ENCODE measurements at regions not wholly inside any gene's neighbourhood (a gene's known extent, or its start where the extent isn't known, plus 50 kb on each side); places are given as distances from the start of the nearest gene placed in this dataset.

DNA sequence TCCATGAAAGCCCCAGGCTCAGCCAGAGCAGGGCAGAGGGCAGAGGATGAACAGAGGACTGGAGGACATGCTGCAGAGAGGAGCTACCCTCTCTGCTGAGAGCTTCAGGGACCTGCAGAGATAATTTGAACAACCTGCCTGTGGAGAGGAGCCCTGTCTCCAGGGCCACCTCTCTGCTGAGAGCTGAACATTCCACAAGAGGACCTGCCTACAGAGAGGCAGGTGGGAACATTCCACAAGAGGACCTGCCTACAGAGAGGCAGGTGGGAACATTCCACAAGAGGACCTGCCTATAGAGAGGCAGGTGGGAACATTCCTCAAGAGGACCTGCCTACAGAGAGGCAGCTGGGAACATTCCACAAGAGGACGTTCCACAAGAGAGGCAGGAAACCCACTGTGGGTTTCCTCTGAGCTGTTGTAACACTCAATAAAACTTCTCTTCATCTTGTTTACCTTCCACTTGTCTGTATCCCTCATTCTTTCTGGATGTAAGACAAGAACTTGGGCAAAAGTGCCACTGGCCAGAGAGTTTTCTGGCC lies 551.9 kb upstream of the CA10 start:
- Histone ChIP-seq H3K4me1 (ENCODE audit: low read length) (no peaks in the 10 kb centered on the region), H3K9me3 (ENCODE audit: insufficient read depth, low read length) (no peaks in the 10 kb centered on the region), H3K27me3 (ENCODE audit: low read depth, low read length) (no peaks in the 10 kb centered on the region), H3K9ac (ENCODE audit: low read length) (no peak overlapping the region), H3K36me3 (replicated peaks; ENCODE audit: low read depth, low read length) (no peaks in the 10 kb centered on the region), H3K4me3 (ENCODE audit: low read length) (no peak overlapping the region), H3K27ac (ENCODE audit: low read length) (no peak overlapping the region), H3K79me2 (ENCODE audit: low read length) (no peaks in the 10 kb centered on the region), H4K20me1 (ENCODE audit: insufficient read depth, low read length) (no peaks in the 10 kb centered on the region), H2AFZ (ENCODE audit: low read depth, low read length) (no peak overlapping the region), H3K4me2 (ENCODE audit: low read length) (no peak overlapping the region)
- TF ChIP-seq, protein P1, sequence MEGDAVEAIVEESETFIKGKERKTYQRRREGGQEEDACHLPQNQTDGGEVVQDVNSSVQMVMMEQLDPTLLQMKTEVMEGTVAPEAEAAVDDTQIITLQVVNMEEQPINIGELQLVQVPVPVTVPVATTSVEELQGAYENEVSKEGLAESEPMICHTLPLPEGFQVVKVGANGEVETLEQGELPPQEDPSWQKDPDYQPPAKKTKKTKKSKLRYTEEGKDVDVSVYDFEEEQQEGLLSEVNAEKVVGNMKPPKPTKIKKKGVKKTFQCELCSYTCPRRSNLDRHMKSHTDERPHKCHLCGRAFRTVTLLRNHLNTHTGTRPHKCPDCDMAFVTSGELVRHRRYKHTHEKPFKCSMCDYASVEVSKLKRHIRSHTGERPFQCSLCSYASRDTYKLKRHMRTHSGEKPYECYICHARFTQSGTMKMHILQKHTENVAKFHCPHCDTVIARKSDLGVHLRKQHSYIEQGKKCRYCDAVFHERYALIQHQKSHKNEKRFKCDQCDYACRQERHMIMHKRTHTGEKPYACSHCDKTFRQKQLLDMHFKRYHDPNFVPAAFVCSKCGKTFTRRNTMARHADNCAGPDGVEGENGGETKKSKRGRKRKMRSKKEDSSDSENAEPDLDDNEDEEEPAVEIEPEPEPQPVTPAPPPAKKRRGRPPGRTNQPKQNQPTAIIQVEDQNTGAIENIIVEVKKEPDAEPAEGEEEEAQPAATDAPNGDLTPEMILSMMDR (IDR thresholded peaks at IDR 0.05; ENCODE audit: low read depth, low read length), result no peak
- TF ChIP-seq EZH2phosphoT487 (IDR thresholded peaks at IDR 0.05; ENCODE audit: low read depth), result no peak

DNA sequence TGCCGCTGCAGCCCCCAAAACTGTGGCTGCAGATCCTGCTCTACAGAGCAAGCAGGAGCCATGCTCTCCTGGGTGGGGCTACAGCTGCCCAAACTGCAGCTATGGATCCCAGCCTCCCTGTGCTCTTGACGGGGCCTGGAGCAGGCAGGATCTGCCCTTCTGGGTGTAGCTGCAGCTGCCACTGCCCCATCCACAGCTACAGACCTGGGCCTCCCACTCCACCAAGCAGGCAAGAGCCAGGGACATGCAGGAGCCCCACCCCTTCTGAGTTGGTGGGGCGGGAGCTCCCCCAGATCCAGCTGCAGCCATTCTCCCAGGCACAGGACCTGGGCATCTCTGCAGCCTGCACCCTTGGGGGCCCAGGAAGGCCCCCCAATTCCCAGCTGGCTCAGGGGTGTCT lies 551.2 kb upstream of the CA10 start:
- no peaks in the 10 kb centered on the region for H3K36me3 ChIP-seq (replicated peaks; ENCODE audit: low read depth, low read length)
- no peak overlapping the region for H3K4me2 ChIP-seq (ENCODE audit: low read length)
- no peak overlapping the region for H3K4me3 ChIP-seq (ENCODE audit: low read length)
- no peaks in the 10 kb centered on the region for H3K4me1 ChIP-seq (ENCODE audit: low read length)
- no peak overlapping the region for H2AFZ ChIP-seq (ENCODE audit: low read depth, low read length)
- H3K27ac ChIP-seq (ENCODE audit: low read length), result no peak overlapping the region
- no peak overlapping the region for H3K9ac ChIP-seq (ENCODE audit: low read length)
- no peaks in the 10 kb centered on the region for H3K79me2 ChIP-seq (ENCODE audit: low read length)
- no peaks in the 10 kb centered on the region for H3K9me3 ChIP-seq (ENCODE audit: insufficient read depth, low read length)
- TF ChIP-seq EZH2phosphoT487 (IDR thresholded peaks at IDR 0.05; ENCODE audit: low read depth), result no peak
- TF ChIP-seq, protein P1 (IDR thresholded peaks at IDR 0.05; ENCODE audit: low read depth, low read length), result no peak
- no peaks in the 10 kb centered on the region for H4K20me1 ChIP-seq (ENCODE audit: insufficient read depth, low read length)
- no peaks in the 10 kb centered on the region for H3K27me3 ChIP-seq (ENCODE audit: low read depth, low read length)

DNA sequence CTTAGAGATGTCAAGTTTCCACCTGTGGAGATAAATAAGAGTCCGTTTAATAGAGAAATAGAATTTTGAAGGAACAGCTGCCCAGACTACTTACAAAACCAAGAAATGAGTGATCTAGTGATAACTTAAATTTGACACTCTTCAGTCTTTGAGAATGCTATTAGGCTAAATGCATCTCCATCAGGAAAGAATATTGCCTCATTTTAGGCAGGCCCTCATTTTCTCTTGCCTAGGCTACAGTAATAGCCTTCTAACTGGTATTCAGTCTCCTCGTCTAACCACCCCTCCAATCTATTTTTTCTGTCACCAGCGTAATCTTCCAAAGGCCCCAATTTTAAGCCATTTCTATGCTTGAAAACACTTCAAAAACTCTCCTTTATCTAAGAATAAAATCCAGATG lies 537.8 kb upstream of the CA10 start:
- Histone ChIP-seq H3K9ac (ENCODE audit: low read length) (no peak overlapping the region), H3K4me2 (ENCODE audit: low read length) (no peak overlapping the region), H3K4me1 (ENCODE audit: low read length) (no peaks in the 10 kb centered on the region), H2AFZ (ENCODE audit: low read depth, low read length) (no peak overlapping the region), H3K79me2 (ENCODE audit: low read length) (no peaks in the 10 kb centered on the region), H4K20me1 (ENCODE audit: insufficient read depth, low read length) (no peaks in the 10 kb centered on the region), H3K27ac (ENCODE audit: low read length) (no peak overlapping the region), H3K4me3 (ENCODE audit: low read length) (no peak overlapping the region), H3K9me3 (ENCODE audit: insufficient read depth, low read length) (no peaks in the 10 kb centered on the region), H3K27me3 (ENCODE audit: low read depth, low read length) (no peaks in the 10 kb centered on the region), H3K36me3 (replicated peaks; ENCODE audit: low read depth, low read length) (no peaks in the 10 kb centered on the region)
- TF ChIP-seq, protein P1 (IDR thresholded peaks at IDR 0.05; ENCODE audit: low read depth, low read length), result no peak
- no peak for TF ChIP-seq EZH2phosphoT487 (IDR thresholded peaks at IDR 0.05; ENCODE audit: low read depth)

DNA sequence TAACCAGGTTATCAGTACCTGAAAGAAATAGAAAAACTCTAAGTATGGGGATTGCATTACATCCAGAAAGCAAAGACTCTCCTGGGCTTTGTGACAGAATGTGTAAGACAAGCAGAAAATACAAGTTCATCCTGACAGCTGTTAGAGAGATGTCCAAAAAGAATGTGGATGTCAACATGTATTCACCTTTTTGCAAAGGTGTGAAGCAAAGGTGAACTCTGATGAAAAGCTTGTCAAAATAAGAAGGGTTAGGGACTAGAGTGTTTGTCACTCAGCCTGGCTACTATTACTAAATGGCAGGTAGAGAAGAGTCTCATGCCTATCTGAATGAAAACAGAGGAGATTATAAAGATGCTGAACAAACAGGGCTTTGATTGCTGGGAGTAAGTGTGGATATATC lies 527.6 kb upstream of the CA10 start:
- Histone ChIP-seq H3K9ac (ENCODE audit: low read length) (no peak overlapping the region), H3K79me2 (ENCODE audit: low read length) (no peaks in the 10 kb centered on the region), H3K4me3 (ENCODE audit: low read length) (no peak overlapping the region), H3K27me3 (ENCODE audit: low read depth, low read length) (no peaks in the 10 kb centered on the region), H3K36me3 (replicated peaks; ENCODE audit: low read depth, low read length) (no peaks in the 10 kb centered on the region), H3K27ac (ENCODE audit: low read length) (no peak overlapping the region), H3K4me2 (ENCODE audit: low read length) (no peak overlapping the region), H4K20me1 (ENCODE audit: insufficient read depth, low read length) (no peaks in the 10 kb centered on the region), H2AFZ (ENCODE audit: low read depth, low read length) (no peak overlapping the region), H3K9me3 (ENCODE audit: insufficient read depth, low read length) (no peaks in the 10 kb centered on the region), H3K4me1 (ENCODE audit: low read length) (peaks cover 22% of the 10 kb centered on the region)
- TF ChIP-seq EZH2phosphoT487 (IDR thresholded peaks at IDR 0.05; ENCODE audit: low read depth), result no peak
- TF ChIP-seq, protein P1 (IDR thresholded peaks at IDR 0.05; ENCODE audit: low read depth, low read length), result no peak
